B cell (primary cell): ENCODE measurements at regions not wholly inside any gene's neighbourhood (a gene's known extent, or its start where the extent isn't known, plus 50 kb on each side); places are given as distances from the start of the nearest gene placed in this dataset.

Source experiments
- ATAC-seq: fragments of 200-7000 bp; cut with Tn5 transposase; one replicate; pipeline ENCODE4 v1.10.0; 2021; ENCODE audit warnings: low read depth, mild to moderate bottlenecking, moderate number of reproducible peaks, moderate library complexity
- CTCF ChIA-PET: fragments of 350-600 bp; sonication (Branson Sonifier 250); formaldehyde crosslinking; loops from one replicate; lab custom pipeline; 2021; ENCODE audit warnings: antibody characterized with exemption, inconsistent platforms; lab: Charles Lee
- POLR2A ChIA-PET: fragments of 350-600 bp; sonication (Branson Sonifier 250); formaldehyde crosslinking; loops from one replicate; lab custom pipeline; 2021; ENCODE audit warnings: antibody characterized with exemption; lab: Charles Lee
- DNase-seq: peaks from one replicate; pipeline ENCODE4 v3.0.0; 2013
- H2AFZ ChIP-seq: 2 replicates; pipeline ENCODE4 v1.6.1; 2012; ENCODE audit warnings: mild to moderate bottlenecking, low read depth, low read length; ENCODE audit not compliant: insufficient read depth, poor library complexity, severe bottlenecking
- H3K27ac ChIP-seq, 2 donors: 1 replicate in 1 of 2; 2 replicates in 1 of 2; pipeline ENCODE4 v1.5.1; 2012 to 2013; ENCODE audit warnings: low read length in 2 of 2, mild to moderate bottlenecking in 2 of 2, moderate library complexity in 1 of 2
- H3K27me3 ChIP-seq, 4 experiments: fragments of 200-600 bp in 1 of 4; sonication (generic) in 1 of 4; replicated peaks in 1 of 4; 1 replicate in 2 of 4; 2 replicates in 2 of 4; pipeline versions ENCODE4 v1.6.1 to v1.7.0; 2013 to 2016; ENCODE audit warnings: low read length in 3 of 4, mild to moderate bottlenecking in 2 of 4, mixed read lengths in 1 of 4, moderate library complexity in 1 of 4; ENCODE audit not compliant: insufficient read depth in 4 of 4, control insufficient read depth in 3 of 4; ENCODE audit errors: control extremely low read depth in 1 of 4
- H3K36me3 ChIP-seq, 2 experiments: replicated peaks in 1 of 2; 1 replicate in 1 of 2; 2 replicates in 1 of 2; pipeline versions ENCODE4 v1.6.1 to v1.7.1; 2013; ENCODE audit warnings: low read length in 1 of 2; ENCODE audit not compliant: insufficient read depth in 2 of 2, control insufficient read depth in 1 of 2; ENCODE audit errors: control extremely low read depth in 1 of 2, extremely low read depth in 1 of 2
- H3K4me1 ChIP-seq, 2 donors: fragments of 200-600 bp in 1 of 2; sonication (generic) in 1 of 2; 1 replicate in 1 of 2; 2 replicates in 1 of 2; pipeline versions ENCODE4 v1.5.1 to v1.6.1; 2013 to 2017; ENCODE audit warnings: low read length in 2 of 2; ENCODE audit not compliant: control insufficient read depth in 2 of 2, insufficient read depth in 2 of 2
- H3K4me2 ChIP-seq: replicated peaks from 2 replicates; pipeline ENCODE3; 2012; ENCODE audit warnings: mild to moderate bottlenecking, low read depth, low read length; ENCODE audit not compliant: poor library complexity, severe bottlenecking
- H3K4me3 ChIP-seq, 5 experiments: fragments of 200-600 bp in 1 of 5; sonication (generic) in 1 of 5; 1 replicate in 3 of 5; 2 replicates in 2 of 5; pipeline versions ENCODE4 v1.5.1 to v1.7.0; 2011 to 2016; ENCODE audit warnings: low read length in 4 of 5, mild to moderate bottlenecking in 4 of 5, low read depth in 2 of 5, control low read depth in 1 of 5, moderate library complexity in 1 of 5; ENCODE audit not compliant: insufficient read depth in 1 of 5; ENCODE audit errors: control extremely low read depth in 1 of 5, extremely low read depth in 1 of 5
- H3K79me2 ChIP-seq: fragments of 200-600 bp; sonication (generic); one replicate; pipeline ENCODE4 v1.6.0; 2016; ENCODE audit warnings: low read length; ENCODE audit not compliant: control insufficient read depth, insufficient read depth
- H3K9ac ChIP-seq: fragments of 200-600 bp; sonication (generic); 2 replicates; pipeline ENCODE4 v1.6.1; 2017; ENCODE audit warnings: mild to moderate bottlenecking, low read length, moderate library complexity
- H3K9me3 ChIP-seq, 3 donors: one replicate each; pipeline versions ENCODE4 v1.6.1 to v1.7.1; 2013; ENCODE audit warnings: low read length in 2 of 3; ENCODE audit not compliant: control insufficient read depth in 2 of 3, insufficient read depth in 1 of 3; ENCODE audit errors: control extremely low read depth in 1 of 3
- H4K20me1 ChIP-seq: 2 replicates; pipeline ENCODE4 v1.6.0; 2012; ENCODE audit warnings: mild to moderate bottlenecking, low read length; ENCODE audit not compliant: insufficient read depth, control insufficient read depth, poor library complexity, severe bottlenecking
- H3K27ac Mint-ChIP-seq: one replicate; pipeline ENCODE4 v1.8.0; 2021; ENCODE audit warnings: mixed read lengths
- H3K27me3 Mint-ChIP-seq: one replicate; pipeline ENCODE4 v1.8.0; 2021; ENCODE audit warnings: mixed read lengths
- H3K4me1 Mint-ChIP-seq: one replicate; pipeline ENCODE4 v1.8.0; 2021; ENCODE audit warnings: mixed read lengths
- H3K4me3 Mint-ChIP-seq: one replicate; pipeline ENCODE4 v1.8.0; 2021; ENCODE audit warnings: mixed read lengths
- H3K9me3 Mint-ChIP-seq: one replicate; pipeline ENCODE4 v1.8.0; 2022; ENCODE audit warnings: mixed read lengths; ENCODE audit not compliant: insufficient read depth
- CTCF ChIP-seq: fragments of 200-600 bp; IDR thresholded peaks from one replicate; pipeline ENCODE4 v1.8.0; 2022; ENCODE audit warnings: antibody characterized with exemption, mild to moderate bottlenecking
- EZH2 ChIP-seq: IDR thresholded peaks from 2 replicates; pipeline ENCODE4 v1.6.1; 2012; ENCODE audit warnings: borderline replicate concordance, low read depth, mild to moderate bottlenecking, moderate library complexity, low read length; ENCODE audit not compliant: insufficient read depth, poor library complexity, severe bottlenecking
- WGBS: methylation state at CpG from one replicate; pipeline ENCODE4 v1.1.5; 2013; ENCODE audit warnings: missing lambda C conversion rate; ENCODE audit not compliant: insufficient coverage; 5-methylcytosine and 5-hydroxymethylcytosine counted together
- intact Hi-C: fragments of 100-400 bp; cut with micrococcal nuclease; formaldehyde crosslinking; loops from one replicate; pipeline ENCODE4 v1.10.0; 2022

GRCh38 chr1:81392526-81393226 is 408.1 kb upstream of the ADGRL2 start:
- H3K4me1 ChIP-seq: no peaks in the 10 kb centered on the region
- no peak overlapping the region for H3K9ac ChIP-seq
- Mint-ChIP-seq H3K9me3 (peaks cover 2% of the 10 kb centered on the region), H3K27me3 (no peaks in the 10 kb centered on the region), H3K4me1 (no peaks in the 10 kb centered on the region), H3K27ac (no peak overlapping the region), H3K4me3 (no peak overlapping the region)
- ATAC-seq (no peak), DNase-seq (no peak)
- H2AFZ ChIP-seq: no peak overlapping the region
- H3K27me3 ChIP-seq: no peaks in the 10 kb centered on the region
- H3K36me3 ChIP-seq: no peaks in the 10 kb centered on the region
- no peak overlapping the region for H3K4me3 ChIP-seq
- H3K27ac ChIP-seq: no peak overlapping the region
- H3K4me2 ChIP-seq: no peak overlapping the region
- H3K79me2 ChIP-seq: no peaks in the 10 kb centered on the region
- ChIA-PET POLR2A (no interaction called here), CTCF (no interaction called here)
- H4K20me1 ChIP-seq: no peaks in the 10 kb centered on the region
- TF ChIP-seq CTCF (no peak), EZH2 (no peak)
- H3K9me3 ChIP-seq: peaks cover 0 to 1% (median 0%) of the 10 kb centered on the region in 3 donors
- intact Hi-C loops: no loop called here

GRCh38 chr1:81391125-81391828 is 409.5 kb upstream of the ADGRL2 start:
- DNase-seq (no peak), ATAC-seq (no peak)
- ChIA-PET CTCF (no interaction called here), POLR2A (no interaction called here)
- Histone ChIP-seq H3K36me3 (no peaks in the 10 kb centered on the region), H3K9me3 (peaks cover 0 to 1% (median 0%) of the 10 kb centered on the region in 3 donors), H3K79me2 (no peaks in the 10 kb centered on the region), H4K20me1 (no peaks in the 10 kb centered on the region), H3K4me3 (no peak overlapping the region), H3K9ac (no peak overlapping the region), H2AFZ (no peak overlapping the region), H3K27me3 (no peaks in the 10 kb centered on the region), H3K4me1 (no peaks in the 10 kb centered on the region), H3K4me2 (no peak overlapping the region), H3K27ac (no peak overlapping the region)
- H3K4me1 Mint-ChIP-seq: no peaks in the 10 kb centered on the region
- H3K4me3 Mint-ChIP-seq: no peak overlapping the region
- no peaks in the 10 kb centered on the region for H3K27me3 Mint-ChIP-seq
- intact Hi-C loops: no loop called here
- no peak for TF ChIP-seq CTCF
- TF ChIP-seq EZH2: no peak
- H3K27ac Mint-ChIP-seq: no peak overlapping the region
- H3K9me3 Mint-ChIP-seq: peaks cover 2% of the 10 kb centered on the region
- 89% methylated on average over 3 of the region's 4 CpGs for WGBS
